ENCODE measurements at regions not wholly inside any gene's neighbourhood (a gene's known extent, or its start where the extent isn't known, plus 50 kb on each side); places are given as distances from the start of the nearest gene placed in this dataset.
"Not testable (repeated sequence)": the region's sequence is repeated elsewhere in the genome, so short reads cannot be mapped to it uniquely, and the experiment has no call there.

- no peak for DNase-seq (ENCODE audit: low read depth in 2 of 2)
Observed at GRCh38 chr2:147609301-147609700, 235.5 kb upstream of the ACVR2A start.

GRCh38 chr2:147607379-147607778, 237.4 kb upstream of the ACVR2A start:
- no peak for DNase-seq (ENCODE audit: low read depth in 2 of 2)

GRCh38 chr2:147603876-147604275, 241.0 kb upstream of the ACVR2A start:
- DNase-seq (ENCODE audit: low read depth in 2 of 2) = no peak

GRCh38 chr2:147603447-147603846, 241.4 kb upstream of the ACVR2A start:
- DNase-seq (ENCODE audit: low read depth in 2 of 2) = no peak

GRCh38 chr2:147600646-147601045, 244.2 kb upstream of the ACVR2A start:
- DNase-seq (ENCODE audit: low read depth in 2 of 2) = no peak

- no peak for DNase-seq (ENCODE audit: low read depth in 2 of 2)
Observed at GRCh38 chr2:147600223-147600622, 244.6 kb upstream of the ACVR2A start.

- no peak for DNase-seq (ENCODE audit: low read depth in 2 of 2)
Observed at GRCh38 chr2:147595200-147595599, 249.6 kb upstream of the ACVR2A start.

- no peak for DNase-seq (ENCODE audit: low read depth in 2 of 2)
Observed at GRCh38 chr2:147594038-147594437, 250.8 kb upstream of the ACVR2A start.

- not testable (repeated sequence) for DNase-seq (ENCODE audit: low read depth in 2 of 2)
Observed at GRCh38 chr2:147592784-147593183, 252.0 kb upstream of the ACVR2A start.

- DNase-seq (ENCODE audit: low read depth in 2 of 2) = no peak
Observed at GRCh38 chr2:147589127-147589526, 255.7 kb upstream of the ACVR2A start.

- no peak for DNase-seq (ENCODE audit: low read depth in 2 of 2)
Observed at GRCh38 chr2:147588191-147588590, 256.6 kb upstream of the ACVR2A start.

GRCh38 chr2:147578529-147578928, 266.3 kb upstream of the ACVR2A start:
- DNase-seq (ENCODE audit: low read depth in 2 of 2) = no peak

- DNase-seq (ENCODE audit: low read depth in 2 of 2) = no peak
Observed at GRCh38 chr2:147577998-147578380, 266.8 kb upstream of the ACVR2A start.

- DNase-seq (ENCODE audit: low read depth in 2 of 2) = no peak
Observed at GRCh38 chr2:147577323-147577997, 267.4 kb upstream of the ACVR2A start.

GRCh38 chr2:147575106-147575505, 269.7 kb upstream of the ACVR2A start:
- DNase-seq (ENCODE audit: low read depth in 2 of 2) = no peak

- DNase-seq (ENCODE audit: low read depth in 2 of 2) = no peak
Observed at GRCh38 chr2:147572622-147573021, 272.2 kb upstream of the ACVR2A start.

GRCh38 chr2:147569426-147569825, 275.4 kb upstream of the ACVR2A start:
- DNase-seq (ENCODE audit: low read depth in 2 of 2) = no peak

- DNase-seq (ENCODE audit: low read depth in 2 of 2) = no peak
Observed at GRCh38 chr2:147568109-147568508, 276.7 kb upstream of the ACVR2A start.

GRCh38 chr2:147567136-147567535, 277.7 kb upstream of the ACVR2A start:
- no peak for DNase-seq (ENCODE audit: low read depth in 2 of 2)

GRCh38 chr2:147560810-147561535, 283.9 kb upstream of the ACVR2A start:
- no peak for DNase-seq (ENCODE audit: low read depth in 2 of 2)

- no peak for DNase-seq (ENCODE audit: low read depth in 2 of 2)
Observed at GRCh38 chr2:147559070-147559725, 285.6 kb upstream of the ACVR2A start.

GRCh38 chr2:147558620-147559019, 286.2 kb upstream of the ACVR2A start:
- DNase-seq (ENCODE audit: low read depth in 2 of 2) = no peak

All from dermis microvascular lymphatic vessel endothelial cell (primary cell).